Right lobe of liver (tissue), 4 donors: ENCODE measurements at regions not wholly inside any gene's neighbourhood (a gene's known extent, or its start where the extent isn't known, plus 50 kb on each side); places are given as distances from the start of the nearest gene placed in this dataset.

Experiments
- POLR2A ChIP-seq: fragments of 450-650 bp; IDR thresholded peaks from one replicate; pipeline ENCODE4 v1.6.1; 2017; ENCODE audit warnings: antibody characterized with exemption, mild to moderate bottlenecking
- TF ChIP-seq, protein P1 (sequence below), 4 donors: fragments of 200-600 bp in 3 of 4; fragments of 450-650 bp in 1 of 4; IDR thresholded peaks; one replicate each; pipeline versions ENCODE4 v1.5.1 to v1.8.0; 2016 to 2022; ENCODE audit warnings: antibody characterized with exemption in 4 of 4, mild to moderate bottlenecking in 2 of 4
- donor health status: DM: no; HTN: no; CAD: no.
- donor health status: DM: no; HTN: no; CAD: no.
- donor health status: DM: no; HTN: yes; CAD: no.

DNA sequence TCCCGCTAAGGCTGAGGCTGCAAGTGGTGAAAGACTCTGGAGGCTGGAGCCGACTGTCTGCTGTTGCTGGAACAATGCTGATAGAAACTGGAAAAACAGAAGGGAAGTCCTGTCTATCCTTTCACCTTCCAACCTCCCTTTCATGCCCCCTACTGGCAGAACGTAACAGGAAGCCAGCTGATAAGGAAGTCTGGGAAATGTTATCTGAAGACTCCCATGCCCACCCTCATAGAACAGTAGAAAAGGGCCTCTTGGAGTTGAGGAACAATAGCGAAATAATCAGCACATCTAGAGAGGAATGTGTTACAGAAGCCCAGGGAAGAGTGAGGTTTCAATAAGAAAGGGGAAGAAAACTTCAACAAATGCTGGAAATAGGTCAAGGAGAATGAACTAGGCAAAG is 117.1 kb upstream of the DKK2 start:
- TF ChIP-seq, protein P1, sequence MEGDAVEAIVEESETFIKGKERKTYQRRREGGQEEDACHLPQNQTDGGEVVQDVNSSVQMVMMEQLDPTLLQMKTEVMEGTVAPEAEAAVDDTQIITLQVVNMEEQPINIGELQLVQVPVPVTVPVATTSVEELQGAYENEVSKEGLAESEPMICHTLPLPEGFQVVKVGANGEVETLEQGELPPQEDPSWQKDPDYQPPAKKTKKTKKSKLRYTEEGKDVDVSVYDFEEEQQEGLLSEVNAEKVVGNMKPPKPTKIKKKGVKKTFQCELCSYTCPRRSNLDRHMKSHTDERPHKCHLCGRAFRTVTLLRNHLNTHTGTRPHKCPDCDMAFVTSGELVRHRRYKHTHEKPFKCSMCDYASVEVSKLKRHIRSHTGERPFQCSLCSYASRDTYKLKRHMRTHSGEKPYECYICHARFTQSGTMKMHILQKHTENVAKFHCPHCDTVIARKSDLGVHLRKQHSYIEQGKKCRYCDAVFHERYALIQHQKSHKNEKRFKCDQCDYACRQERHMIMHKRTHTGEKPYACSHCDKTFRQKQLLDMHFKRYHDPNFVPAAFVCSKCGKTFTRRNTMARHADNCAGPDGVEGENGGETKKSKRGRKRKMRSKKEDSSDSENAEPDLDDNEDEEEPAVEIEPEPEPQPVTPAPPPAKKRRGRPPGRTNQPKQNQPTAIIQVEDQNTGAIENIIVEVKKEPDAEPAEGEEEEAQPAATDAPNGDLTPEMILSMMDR (IDR thresholded peaks at IDR 0.05), result peak in 2 of 4 donors; percentile 4 to 16
- no peak for TF ChIP-seq POLR2A
